GM19351 (cell line): ENCODE measurements at regions not wholly inside any gene's neighbourhood (a gene's known extent, or its start where the extent isn't known, plus 50 kb on each side); places are given as distances from the start of the nearest gene placed in this dataset.

ENCODE experiments used
- ATAC-seq: cut with Tn5 transposase; IDR thresholded peaks from one replicate; pipeline ENCODE4 v1.9.1; 2021; ENCODE audit warnings: mild to moderate bottlenecking, moderate library complexity; ENCODE audit not compliant: unreplicated experiment

GRCh38 chr15:97817276-97817890 is 143.1 kb upstream of the ARRDC4 start:
- ATAC-seq: no peak

GRCh38 chr15:97836003-97836402 is 124.5 kb upstream of the ARRDC4 start:
- ATAC-seq: no peak

- no peak for ATAC-seq
Measured at GRCh38 chr15:97837896-97838295, 122.6 kb upstream of the ARRDC4 start.

- no peak for ATAC-seq
Measured at GRCh38 chr15:97838606-97839210, 121.8 kb upstream of the ARRDC4 start.

- ATAC-seq: no peak
Measured at GRCh38 chr15:97840501-97840900, 120.0 kb upstream of the ARRDC4 start.

GRCh38 chr15:97841558-97841957 is 118.9 kb upstream of the ARRDC4 start:
- no peak for ATAC-seq

GRCh38 chr15:97849183-97849582 is 111.3 kb upstream of the ARRDC4 start:
- no peak for ATAC-seq

GRCh38 chr15:97858296-97858695 is 102.2 kb upstream of the ARRDC4 start:
- ATAC-seq: no peak

GRCh38 chr15:97861529-97862260 is 98.8 kb upstream of the ARRDC4 start:
- ATAC-seq: no peak

GRCh38 chr15:97866959-97867358 is 93.5 kb upstream of the ARRDC4 start:
- ATAC-seq: no peak

- ATAC-seq: no peak
Measured at GRCh38 chr15:97867870-97868269, 92.6 kb upstream of the ARRDC4 start.

GRCh38 chr15:97868981-97869380 is 91.5 kb upstream of the ARRDC4 start:
- no peak for ATAC-seq

- no peak for ATAC-seq
Measured at GRCh38 chr15:97870771-97871170, 89.7 kb upstream of the ARRDC4 start.

- ATAC-seq: no peak
Measured at GRCh38 chr15:97874139-97874538, 86.4 kb upstream of the ARRDC4 start.

- no peak for ATAC-seq
Measured at GRCh38 chr15:97875025-97875512, 85.4 kb upstream of the ARRDC4 start.

- ATAC-seq: no peak
Measured at GRCh38 chr15:97875513-97876280, 84.8 kb upstream of the ARRDC4 start.

GRCh38 chr15:97876281-97876675 is 84.2 kb upstream of the ARRDC4 start:
- no peak for ATAC-seq

GRCh38 chr15:97881346-97881965 is 79.0 kb upstream of the ARRDC4 start:
- no peak for ATAC-seq

GRCh38 chr15:97884513-97885131 is 75.9 kb upstream of the ARRDC4 start:
- no peak for ATAC-seq

- no peak for ATAC-seq
Measured at GRCh38 chr15:97890307-97890706, 70.2 kb upstream of the ARRDC4 start.
